A549 (cell line): ENCODE measurements at regions not wholly inside any gene's neighbourhood (a gene's known extent, or its start where the extent isn't known, plus 50 kb on each side); places are given as distances from the start of the nearest gene placed in this dataset.

ENCODE experiments used
- CEBPB ChIP-seq, 2 experiments: fragments of >200 bp in 1 of 2; sonication (Bioruptor Twin) in 1 of 2; formaldehyde crosslinking in 1 of 2; IDR thresholded peaks; 2 replicates each; pipeline ENCODE4 v1.6.1; 2012 to 2016
- JUN ChIP-seq, 2 experiments: fragments of >200 bp; sonication (Bioruptor Twin); formaldehyde crosslinking; IDR thresholded peaks; 2 replicates in 1 of 2; 3 replicates in 1 of 2; pipeline ENCODE4 v1.6.1; 2016 to 2017
- MAFK ChIP-seq: fragments of 450-650 bp; IDR thresholded peaks from 2 replicates; pipeline ENCODE4 v1.6.1; 2014; ENCODE audit not compliant: partially characterized antibody
- NR3C1 ChIP-seq: fragments of >200 bp; sonication (Bioruptor Twin); formaldehyde crosslinking; IDR thresholded peaks from 3 replicates; pipeline ENCODE4 v1.6.1; 2017
- PBX3 ChIP-seq: IDR thresholded peaks from 2 replicates; pipeline ENCODE4 v1.6.1; 2012
- RAD21 ChIP-seq, 2 experiments: fragments of >200 bp in 1 of 2; sonication (Bioruptor Twin) in 1 of 2; formaldehyde crosslinking in 1 of 2; IDR thresholded peaks in 1 of 2; conservative IDR thresholded peaks in 1 of 2; 2 replicates in 1 of 2; 3 replicates in 1 of 2; pipeline ENCODE4 v1.6.1; 2012 to 2018; ENCODE audit warnings: inconsistent platforms in 1 of 2
- RFX5 ChIP-seq: fragments of 450-650 bp; IDR thresholded peaks from 2 replicates; pipeline ENCODE4 v1.7.1; 2014; ENCODE audit warnings: antibody characterized with exemption, mild to moderate bottlenecking, moderate library complexity
- USF2 ChIP-seq: fragments of 450-650 bp; IDR thresholded peaks from 2 replicates; pipeline ENCODE4 v1.6.1; 2014; ENCODE audit warnings: antibody characterized with exemption
- ZNF302 ChIP-seq: fragments of 250-450 bp; sonication (Bioruptor Pico); IDR thresholded peaks from 2 replicates; pipeline ENCODE4 v1.9.0; 2021; ENCODE audit warnings: inconsistent platforms, mild to moderate bottlenecking, moderate library complexity

- TF ChIP-seq CEBPB (IDR thresholded peaks at IDR 0.05): no peak
- no peak for TF ChIP-seq RAD21 (conservative IDR thresholded peaks at IDR 0.05 in 1 of 2, IDR thresholded peaks at IDR 0.05 in 1 of 2)
- no peak for TF ChIP-seq PBX3
- TF ChIP-seq MAFK: no peak
- no peak for TF ChIP-seq RFX5
- no peak for TF ChIP-seq ZNF302 (CRISPR knock-in tag)
- TF ChIP-seq JUN (IDR thresholded peaks at IDR 0.05): no peak
- no peak for TF ChIP-seq USF2
- TF ChIP-seq NR3C1: no peak
Observed at GRCh38 chr11:69374946-69375310, 81.0 kb downstream of the MYEOV start.
